ENCODE measurements at regions not wholly inside any gene's neighbourhood (a gene's known extent, or its start where the extent isn't known, plus 50 kb on each side); places are given as distances from the start of the nearest gene placed in this dataset.
"Not testable (repeated sequence)": the region's sequence is repeated elsewhere in the genome, so short reads cannot be mapped to it uniquely, and the experiment has no call there.

DNA sequence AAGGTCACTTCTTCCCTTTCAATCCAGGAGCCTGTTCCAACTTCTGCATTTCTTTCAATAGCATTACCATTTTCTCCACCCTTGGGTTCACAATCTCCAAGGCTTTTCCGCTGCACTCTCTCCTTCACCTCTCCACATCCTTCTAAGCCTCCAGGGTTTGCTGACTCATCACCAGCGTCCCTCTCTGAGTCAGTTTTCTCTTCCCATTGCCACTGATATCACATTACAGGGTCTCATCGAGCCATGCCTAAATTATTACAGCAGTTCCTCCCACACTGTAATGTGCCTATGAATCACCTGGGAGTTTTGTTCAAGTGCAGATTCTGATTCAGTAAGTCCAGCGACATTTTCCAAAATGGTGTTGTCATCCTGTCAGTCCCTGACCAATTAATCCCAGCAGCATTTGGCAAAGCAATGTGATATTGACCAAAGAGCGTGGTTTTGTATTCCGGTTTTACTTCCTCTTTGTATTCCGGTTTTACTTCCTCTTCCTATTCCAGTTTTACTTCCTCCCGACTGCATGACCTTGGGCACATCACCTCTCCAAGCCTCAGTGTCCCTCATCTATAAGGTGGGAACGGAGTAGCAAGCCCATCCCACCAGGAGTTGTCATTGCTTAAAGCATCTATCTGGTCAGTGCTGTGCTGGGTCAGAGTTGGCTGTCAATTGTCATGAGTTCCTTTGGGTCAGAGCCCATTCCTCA is 208.3 kb upstream of the NBPF12 start:
- not testable (repeated sequence) for TF ChIP-seq YY1 (IDR thresholded peaks at IDR 0.05; ENCODE audit: insufficient read depth, insufficient read length); SUZ12 (IDR thresholded peaks at IDR 0.05; ENCODE audit: extremely low read depth, insufficient read depth, insufficient read length)
